GM12874 (cell line): ENCODE measurements at regions not wholly inside any gene's neighbourhood (a gene's known extent, or its start where the extent isn't known, plus 50 kb on each side); places are given as distances from the start of the nearest gene placed in this dataset.

ENCODE experiments used
- TF ChIP-seq, protein P1 (sequence below): IDR thresholded peaks from 2 replicates; pipeline ENCODE4 v1.5.1; 2011; ENCODE audit warnings: low read depth, mild to moderate bottlenecking, control low read depth, low read length, moderate library complexity; ENCODE audit not compliant: insufficient read depth

DNA sequence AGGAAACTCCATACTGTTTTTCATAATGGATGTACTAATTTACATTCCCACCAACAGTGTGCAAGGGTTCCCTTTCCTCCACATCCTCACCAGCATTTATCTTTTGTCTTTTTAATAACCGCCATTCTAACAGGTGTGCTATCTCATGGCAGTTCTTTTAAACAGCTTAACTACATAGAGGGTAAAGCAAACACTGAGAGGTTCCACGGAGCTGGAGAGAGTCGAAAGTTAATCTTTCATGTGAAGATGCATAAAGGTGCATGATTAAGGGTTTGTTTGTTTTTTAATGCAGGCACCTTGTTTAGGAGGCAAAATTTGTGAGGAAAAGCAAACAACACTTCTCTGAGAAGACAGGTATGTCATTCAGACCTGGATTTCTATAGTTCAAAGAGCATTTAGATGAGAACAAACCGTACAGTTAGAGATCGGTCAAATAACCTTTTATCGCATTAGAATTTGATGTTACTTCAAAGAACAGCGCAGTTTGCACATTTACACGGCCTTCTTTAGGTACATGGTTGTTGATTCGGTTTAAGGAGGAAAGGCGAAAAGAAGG lies 193.9 kb downstream of the RBM26 start:
- TF ChIP-seq, protein P1, sequence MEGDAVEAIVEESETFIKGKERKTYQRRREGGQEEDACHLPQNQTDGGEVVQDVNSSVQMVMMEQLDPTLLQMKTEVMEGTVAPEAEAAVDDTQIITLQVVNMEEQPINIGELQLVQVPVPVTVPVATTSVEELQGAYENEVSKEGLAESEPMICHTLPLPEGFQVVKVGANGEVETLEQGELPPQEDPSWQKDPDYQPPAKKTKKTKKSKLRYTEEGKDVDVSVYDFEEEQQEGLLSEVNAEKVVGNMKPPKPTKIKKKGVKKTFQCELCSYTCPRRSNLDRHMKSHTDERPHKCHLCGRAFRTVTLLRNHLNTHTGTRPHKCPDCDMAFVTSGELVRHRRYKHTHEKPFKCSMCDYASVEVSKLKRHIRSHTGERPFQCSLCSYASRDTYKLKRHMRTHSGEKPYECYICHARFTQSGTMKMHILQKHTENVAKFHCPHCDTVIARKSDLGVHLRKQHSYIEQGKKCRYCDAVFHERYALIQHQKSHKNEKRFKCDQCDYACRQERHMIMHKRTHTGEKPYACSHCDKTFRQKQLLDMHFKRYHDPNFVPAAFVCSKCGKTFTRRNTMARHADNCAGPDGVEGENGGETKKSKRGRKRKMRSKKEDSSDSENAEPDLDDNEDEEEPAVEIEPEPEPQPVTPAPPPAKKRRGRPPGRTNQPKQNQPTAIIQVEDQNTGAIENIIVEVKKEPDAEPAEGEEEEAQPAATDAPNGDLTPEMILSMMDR, result no peak

DNA sequence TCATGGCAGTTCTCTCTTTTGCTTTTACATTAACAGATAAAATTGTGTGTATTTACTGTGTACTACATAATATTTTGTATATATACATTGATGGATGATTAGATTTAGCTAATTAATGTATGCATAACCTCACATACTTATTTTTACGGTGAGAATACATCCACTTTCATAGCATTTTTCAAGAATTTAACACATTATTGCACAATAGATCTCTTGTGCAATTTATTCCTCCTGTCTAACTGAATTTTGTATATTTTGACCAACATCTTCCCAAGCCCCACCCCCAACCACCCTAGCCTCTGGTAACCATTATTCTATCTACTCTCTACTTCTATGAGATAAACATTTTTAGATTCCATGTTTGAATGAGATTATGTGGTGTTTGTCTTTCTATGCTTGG lies 194.7 kb downstream of the RBM26 start:
- TF ChIP-seq, protein P1, result no peak

DNA sequence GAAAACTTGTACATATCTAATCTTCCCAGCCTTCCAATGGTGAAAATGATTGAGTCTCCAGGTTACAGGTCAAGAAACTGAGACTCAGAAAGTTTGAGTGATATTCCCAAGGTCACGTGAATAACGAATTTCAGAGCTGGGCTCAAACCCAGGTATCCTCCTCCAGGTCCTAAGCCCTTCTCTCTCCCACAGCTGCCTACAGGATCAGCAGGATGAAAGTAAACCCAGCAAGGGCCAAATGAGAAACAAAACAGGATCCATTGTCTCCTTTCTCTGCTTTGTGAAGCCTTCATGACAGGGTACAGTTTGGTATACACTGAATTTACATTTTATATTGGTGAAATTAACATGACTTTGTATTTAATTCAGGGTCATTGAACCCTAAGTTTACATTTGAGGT lies 208.1 kb downstream of the RBM26 start:
- TF ChIP-seq, protein P1, result no peak

DNA sequence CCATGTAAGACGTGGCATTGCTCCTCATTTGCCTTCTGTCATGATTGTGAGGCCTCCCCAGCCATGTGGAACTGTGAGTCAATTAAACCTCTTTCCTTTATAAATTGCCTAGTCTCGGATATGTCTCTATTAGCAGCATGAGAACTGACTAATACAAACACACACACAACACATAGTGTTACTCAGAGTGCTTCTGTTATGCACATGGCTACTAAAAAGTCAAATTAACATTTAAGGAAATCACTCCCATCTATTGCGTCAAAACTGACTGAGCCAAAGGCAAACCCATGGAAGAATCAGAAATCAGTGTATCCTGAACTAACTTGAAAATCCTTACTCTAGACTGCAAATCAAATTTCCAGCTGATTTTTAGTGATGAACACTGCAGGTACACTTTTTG lies 209.2 kb downstream of the RBM26 start:
- TF ChIP-seq, protein P1, result no peak

DNA sequence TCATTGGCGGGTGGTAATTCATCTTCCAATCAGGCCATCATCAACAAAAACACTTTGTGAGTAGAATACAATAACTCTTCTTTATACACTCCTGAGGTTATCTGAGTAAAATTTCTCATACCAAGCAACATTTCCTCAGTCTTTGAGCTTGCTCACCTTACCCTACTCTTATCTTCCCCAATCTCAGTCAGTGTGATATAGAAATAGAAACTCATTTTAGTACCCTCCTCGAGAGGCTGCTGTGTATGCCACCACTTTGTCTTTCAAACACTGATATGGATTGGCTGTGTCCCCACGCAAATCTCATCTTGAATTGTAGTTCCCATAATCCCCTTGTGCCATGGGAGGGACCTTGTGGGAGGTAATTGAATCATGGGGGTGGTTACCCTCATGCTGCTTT lies 209.7 kb downstream of the RBM26 start:
- TF ChIP-seq, protein P1, result no peak

DNA sequence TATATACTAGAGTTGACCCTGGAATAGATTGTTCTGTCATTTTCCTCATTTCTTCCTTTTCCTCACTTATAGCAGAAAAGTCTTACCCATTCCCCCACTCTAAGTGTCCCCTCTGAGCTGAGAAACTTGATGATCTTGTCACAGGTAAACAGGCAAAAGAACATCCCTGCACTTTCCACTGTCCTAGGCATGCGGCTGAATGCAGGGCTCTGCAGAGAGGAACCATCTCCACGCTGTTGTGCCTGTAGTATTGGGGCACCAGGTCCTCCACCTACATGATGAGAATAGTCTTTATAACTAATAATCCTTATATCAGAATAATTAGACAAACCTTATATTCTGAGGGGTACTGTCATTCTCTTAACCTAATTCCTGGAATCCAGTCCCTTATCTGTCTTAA lies 211.3 kb downstream of the RBM26 start:
- TF ChIP-seq, protein P1, result no peak

DNA sequence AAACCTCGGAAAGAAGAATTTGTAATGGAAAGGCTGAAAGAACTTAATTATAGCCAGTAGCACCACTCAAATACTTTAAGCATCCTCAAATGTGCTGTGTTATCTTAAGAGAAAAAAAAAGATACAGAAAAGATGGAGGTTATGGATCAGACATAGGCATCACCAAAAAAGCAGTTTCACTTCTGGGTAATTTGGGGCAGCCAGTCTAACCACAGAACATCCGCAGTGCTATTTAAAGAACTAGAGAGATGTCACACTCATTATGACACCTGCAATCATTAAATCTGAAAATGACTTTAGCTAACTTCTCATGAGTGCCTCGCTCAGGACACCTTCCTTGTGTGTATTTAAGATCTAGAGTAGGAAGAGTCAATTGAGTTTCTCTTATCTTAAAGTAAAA lies 211.8 kb downstream of the RBM26 start:
- TF ChIP-seq, protein P1, result no peak
